Trophoblast cell (in vitro differentiated cells and primary cell): ENCODE measurements at regions not wholly inside any gene's neighbourhood (a gene's known extent, or its start where the extent isn't known, plus 50 kb on each side); places are given as distances from the start of the nearest gene placed in this dataset.

Experiments
- DNase-seq, 2 donors: peaks; one replicate each; pipeline ENCODE4 v3.0.0-alpha.2; 2016
- H2AFZ ChIP-seq: 2 replicates; pipeline ENCODE4 v1.6.1; 2013; ENCODE audit warnings: low read length, moderate library complexity, mild to moderate bottlenecking; ENCODE audit not compliant: insufficient read depth, poor library complexity
- H2AK5ac ChIP-seq: 2 replicates; pipeline ENCODE4 v1.6.1; 2013; ENCODE audit warnings: mild to moderate bottlenecking, low read length
- H2BK120ac ChIP-seq: 2 replicates; pipeline ENCODE4 v1.6.1; 2013; ENCODE audit warnings: low read length, mild to moderate bottlenecking, moderate library complexity; ENCODE audit not compliant: insufficient read depth, poor library complexity
- H2BK12ac ChIP-seq: 2 replicates; pipeline ENCODE4 v1.6.1; 2013; ENCODE audit warnings: mild to moderate bottlenecking, low read length, moderate library complexity
- H2BK5ac ChIP-seq: 2 replicates; pipeline ENCODE4 v1.6.1; 2013; ENCODE audit warnings: low read length, low read depth, moderate library complexity, mild to moderate bottlenecking; ENCODE audit not compliant: poor library complexity
- H3K14ac ChIP-seq: 2 replicates; pipeline ENCODE4 v1.6.1; 2013; ENCODE audit warnings: mild to moderate bottlenecking, low read length
- H3K18ac ChIP-seq: 2 replicates; pipeline ENCODE4 v1.6.1; 2013; ENCODE audit warnings: mild to moderate bottlenecking, low read length
- H3K23ac ChIP-seq: 2 replicates; pipeline ENCODE4 v1.6.1; 2013; ENCODE audit warnings: low read length
- H3K27ac ChIP-seq: 2 replicates; pipeline ENCODE4 v1.5.1; 2013; ENCODE audit warnings: low read depth, mild to moderate bottlenecking, inconsistent platforms, low read length, moderate library complexity
- H3K27me3 ChIP-seq: 2 replicates; pipeline ENCODE4 v1.6.1; 2013; ENCODE audit warnings: inconsistent platforms, mild to moderate bottlenecking, low read length, moderate library complexity; ENCODE audit not compliant: insufficient read depth
- H3K36me3 ChIP-seq, 2 experiments: 1 replicate in 1 of 2; 2 replicates in 1 of 2; pipeline ENCODE4 v1.6.1; 2013; ENCODE audit warnings: low read length in 2 of 2, mild to moderate bottlenecking in 2 of 2, moderate library complexity in 1 of 2; ENCODE audit not compliant: insufficient read depth in 2 of 2, control insufficient read depth in 1 of 2
- H3K4ac ChIP-seq: 2 replicates; pipeline ENCODE4 v1.6.1; 2013; ENCODE audit warnings: low read depth, mild to moderate bottlenecking, low read length, moderate library complexity
- H3K4me1 ChIP-seq, 2 experiments: 1 replicate in 1 of 2; 2 replicates in 1 of 2; pipeline ENCODE4 v1.6.1; 2013; ENCODE audit warnings: low read length in 2 of 2, mild to moderate bottlenecking in 2 of 2, moderate library complexity in 1 of 2; ENCODE audit not compliant: insufficient read depth in 2 of 2, control insufficient read depth in 1 of 2
- H3K4me2 ChIP-seq: 2 replicates; pipeline ENCODE4 v1.6.1; 2013; ENCODE audit warnings: inconsistent platforms, mild to moderate bottlenecking, low read length, moderate library complexity
- H3K4me3 ChIP-seq: 2 replicates; pipeline ENCODE4 v1.5.1; 2013; ENCODE audit warnings: mild to moderate bottlenecking, low read depth, low read length, inconsistent platforms
- H3K79me1 ChIP-seq: one replicate; pipeline ENCODE4 v1.6.1; 2013; ENCODE audit warnings: low read length
- H3K79me2 ChIP-seq: 2 replicates; pipeline ENCODE4 v1.6.1; 2013; ENCODE audit warnings: low read length, mild to moderate bottlenecking; ENCODE audit not compliant: control insufficient read depth, insufficient read depth, poor library complexity
- H3K9ac ChIP-seq: 2 replicates; pipeline ENCODE4 v1.6.1; 2013; ENCODE audit warnings: mild to moderate bottlenecking, low read length
- H3K9me3 ChIP-seq: 2 replicates; pipeline ENCODE4 v1.6.1; 2013; ENCODE audit warnings: low read depth, mild to moderate bottlenecking, control low read depth, inconsistent platforms, low read length; ENCODE audit not compliant: insufficient read depth
- H4K12ac ChIP-seq: 2 replicates; pipeline ENCODE4 v1.6.1; 2013; ENCODE audit warnings: low read depth, mild to moderate bottlenecking, low read length, moderate library complexity
- H4K8ac ChIP-seq: 2 replicates; pipeline ENCODE4 v1.6.1; 2013; ENCODE audit warnings: low read depth, mild to moderate bottlenecking, low read length, moderate library complexity
- H4K91ac ChIP-seq: one replicate; pipeline ENCODE4 v1.6.1; 2013; ENCODE audit warnings: low read depth, mild to moderate bottlenecking, low read length, moderate library complexity
- WGBS: extraction: QIAGEN DNeasy Blood & Tissue Kit; methylation state at CpG from one replicate; pipeline ENCODE4 v1.1.7; 2013; ENCODE audit warnings: missing lambda C conversion rate; ENCODE audit not compliant: insufficient read length, insufficient coverage; ENCODE audit errors: extremely low coverage; 5-methylcytosine and 5-hydroxymethylcytosine counted together

GRCh38 chr5:2832394-2832793 is 80.9 kb upstream of the IRX2 start:
- no peaks in the 10 kb centered on the region for H3K36me3 ChIP-seq
- no peaks in the 10 kb centered on the region for H3K9me3 ChIP-seq
- H3K14ac ChIP-seq, result no peak overlapping the region
- no peaks in the 10 kb centered on the region for H3K79me2 ChIP-seq
- H2BK120ac ChIP-seq, result no peak overlapping the region
- H3K4me1 ChIP-seq, result no peaks in the 10 kb centered on the region
- no peak overlapping the region for H3K4me2 ChIP-seq
- H4K12ac ChIP-seq, result no peak overlapping the region
- H3K23ac ChIP-seq, result no peak overlapping the region
- no peaks in the 10 kb centered on the region for H3K27me3 ChIP-seq
- H4K8ac ChIP-seq, result no peak overlapping the region
- DNase-seq, result no peak
- no peak overlapping the region for H2AK5ac ChIP-seq
- no peak overlapping the region for H2AFZ ChIP-seq
- no peak overlapping the region for H4K91ac ChIP-seq
- no peak overlapping the region for H3K4ac ChIP-seq
- H2BK5ac ChIP-seq, result no peak overlapping the region
- H3K18ac ChIP-seq, result no peak overlapping the region
- no peaks in the 10 kb centered on the region for H3K79me1 ChIP-seq
- no peak overlapping the region for H2BK12ac ChIP-seq
- H3K4me3 ChIP-seq, result no peak overlapping the region
- no peak overlapping the region for H3K27ac ChIP-seq
- WGBS, result no CpG with 5 or more reads among the region's 4 CpGs
- H3K9ac ChIP-seq, result no peak overlapping the region

GRCh38 chr5:2829239-2829638 is 77.8 kb upstream of the IRX2 start:
- no CpG with 5 or more reads among the region's 4 CpGs for WGBS
- DNase-seq, result no peak
- H4K8ac ChIP-seq, result no peak overlapping the region

GRCh38 chr5:2818936-2819335 is 67.5 kb upstream of the IRX2 start:
- no CpG with 5 or more reads among the region's 7 CpGs for WGBS
- H2BK5ac ChIP-seq, result no peak overlapping the region
- H3K14ac ChIP-seq, result no peak overlapping the region
- no peak overlapping the region for H3K4ac ChIP-seq
- no peak overlapping the region for H3K4me3 ChIP-seq
- no peak overlapping the region for H2AK5ac ChIP-seq
- no peak overlapping the region for H2BK120ac ChIP-seq
- H3K27me3 ChIP-seq, result no peaks in the 10 kb centered on the region
- H3K18ac ChIP-seq, result no peak overlapping the region
- H3K4me2 ChIP-seq, result no peak overlapping the region
- no peak overlapping the region for H2AFZ ChIP-seq
- no peak overlapping the region for H2BK12ac ChIP-seq
- H4K91ac ChIP-seq, result no peak overlapping the region
- DNase-seq, result no peak
- H3K9ac ChIP-seq, result no peak overlapping the region
- H3K4me1 ChIP-seq, result no peaks in the 10 kb centered on the region
- H4K8ac ChIP-seq, result no peak overlapping the region
- no peaks in the 10 kb centered on the region for H3K79me2 ChIP-seq
- no peak overlapping the region for H4K12ac ChIP-seq
- H3K36me3 ChIP-seq, result no peaks in the 10 kb centered on the region
- H3K9me3 ChIP-seq, result peaks cover 2% of the 10 kb centered on the region
- H3K23ac ChIP-seq, result no peak overlapping the region
- no peak overlapping the region for H3K27ac ChIP-seq
- H3K79me1 ChIP-seq, result no peaks in the 10 kb centered on the region

More at GRCh38 chr5:2829239-2829638, 77.8 kb upstream of the IRX2 start:
- Histone ChIP-seq H3K9me3 (no peaks in the 10 kb centered on the region), H4K12ac (no peak overlapping the region), H3K4me2 (no peak overlapping the region), H2AK5ac (no peak overlapping the region), H3K4ac (no peak overlapping the region), H2BK120ac (no peak overlapping the region), H4K91ac (no peak overlapping the region), H3K18ac (no peak overlapping the region), H2BK5ac (no peak overlapping the region), H3K9ac (no peak overlapping the region), H3K36me3 (no peaks in the 10 kb centered on the region), H3K23ac (no peak overlapping the region), H3K79me1 (no peaks in the 10 kb centered on the region), H3K4me3 (no peak overlapping the region), H3K79me2 (no peaks in the 10 kb centered on the region), H3K27me3 (no peaks in the 10 kb centered on the region), H3K27ac (no peak overlapping the region), H3K4me1 (no peaks in the 10 kb centered on the region), H3K14ac (no peak overlapping the region), H2BK12ac (no peak overlapping the region), H2AFZ (no peak overlapping the region)

GRCh38 chr5:2817031-2817603 is 65.6 kb upstream of the IRX2 start:
- no peak overlapping the region for H3K23ac ChIP-seq
- no peak overlapping the region for H3K4me2 ChIP-seq
- H3K9ac ChIP-seq, result no peak overlapping the region
- no peak overlapping the region for H4K12ac ChIP-seq
- no peak overlapping the region for H3K4ac ChIP-seq
- H2BK5ac ChIP-seq, result no peak overlapping the region
- no peaks in the 10 kb centered on the region for H3K79me1 ChIP-seq
- no peak overlapping the region for H3K4me3 ChIP-seq
- WGBS, result no CpG with 5 or more reads among the region's 5 CpGs
- no peak overlapping the region for H2AFZ ChIP-seq
- H3K14ac ChIP-seq, result no peak overlapping the region
- H4K8ac ChIP-seq, result no peak overlapping the region
- no peaks in the 10 kb centered on the region for H3K27me3 ChIP-seq
- H3K18ac ChIP-seq, result no peak overlapping the region
- no peak overlapping the region for H2AK5ac ChIP-seq
- H2BK120ac ChIP-seq, result no peak overlapping the region
- no peaks in the 10 kb centered on the region for H3K79me2 ChIP-seq
- no peak overlapping the region for H2BK12ac ChIP-seq
- peaks cover 2% of the 10 kb centered on the region for H3K9me3 ChIP-seq
- H3K36me3 ChIP-seq, result no peaks in the 10 kb centered on the region
- no peaks in the 10 kb centered on the region for H3K4me1 ChIP-seq
- DNase-seq, result no peak
- no peak overlapping the region for H4K91ac ChIP-seq
- H3K27ac ChIP-seq, result no peak overlapping the region
